DOHH2 (cell line): ENCODE measurements at regions not wholly inside any gene's neighbourhood (a gene's known extent, or its start where the extent isn't known, plus 50 kb on each side); places are given as distances from the start of the nearest gene placed in this dataset.

Experiments
- CTCF ChIP-seq: fragments of 200-600 bp; sonication (generic); IDR thresholded peaks from one replicate; pipeline ENCODE4 v1.5.1; 2014; ENCODE audit warnings: antibody characterized with exemption, mild to moderate bottlenecking, low read depth, low read length; ENCODE audit not compliant: poor library complexity, severe bottlenecking
- EZH2phosphoT487 ChIP-seq: fragments of 200-600 bp; sonication (generic); IDR thresholded peaks from 2 replicates; pipeline ENCODE4 v1.6.1; 2017; ENCODE audit warnings: borderline replicate concordance, mild to moderate bottlenecking, antibody characterized with exemption, low read length, moderate library complexity, mixed read lengths

GRCh38 chr17:22374741-22375140, 682.4 kb downstream of the KCNJ18 start:
- TF ChIP-seq CTCF (no peak), EZH2phosphoT487 (no peak)
